Stimulated activated CD8-positive, alpha-beta memory T cell treated with anti-CD3 and anti-CD28 coated beads, Interleukin-2, amount 100 ng/mL, for 1 hour (primary cell): ENCODE measurements at regions not wholly inside any gene's neighbourhood (a gene's known extent, or its start where the extent isn't known, plus 50 kb on each side); places are given as distances from the start of the nearest gene placed in this dataset.
A peak's percentile ranks its signal among the peaks of the same experiment; 100 is the strongest.

Experiments
- DNase-seq, 2 donors: peaks; one replicate each; pipeline ENCODE4 v3.0.0-alpha.2; 2020; ENCODE audit warnings: low read depth in 2 of 2

- DNase-seq: no peak
These were observed 192.6 kb upstream of the GGTLC1 start for GRCh38 chr20:24181151-24181550.

GRCh38 chr20:24169256-24169655 lies 180.7 kb upstream of the GGTLC1 start:
- no peak for DNase-seq

GRCh38 chr20:24166412-24166811 lies 177.8 kb upstream of the GGTLC1 start:
- DNase-seq: no peak

GRCh38 chr20:24166123-24166381 lies 177.5 kb upstream of the GGTLC1 start:
- no peak for DNase-seq

- DNase-seq: no peak
These were observed 176.9 kb upstream of the GGTLC1 start for GRCh38 chr20:24165301-24166122.

- peak in 1 of 2 donors; percentile 17 for DNase-seq
These were observed 175.8 kb upstream of the GGTLC1 start for GRCh38 chr20:24164360-24164759.

GRCh38 chr20:24163506-24163905 lies 174.9 kb upstream of the GGTLC1 start:
- DNase-seq: no peak

GRCh38 chr20:24160563-24161281 lies 172.1 kb upstream of the GGTLC1 start:
- no peak for DNase-seq

GRCh38 chr20:24158281-24158680 lies 169.7 kb upstream of the GGTLC1 start:
- DNase-seq: no peak

GRCh38 chr20:24157213-24157612 lies 168.6 kb upstream of the GGTLC1 start:
- DNase-seq: no peak

GRCh38 chr20:24153101-24154040 lies 164.8 kb upstream of the GGTLC1 start:
- DNase-seq: no peak

GRCh38 chr20:24151621-24152294 lies 163.2 kb upstream of the GGTLC1 start:
- no peak for DNase-seq

GRCh38 chr20:24150406-24150805 lies 161.8 kb upstream of the GGTLC1 start:
- DNase-seq: no peak

- no peak for DNase-seq
These were observed 161.3 kb upstream of the GGTLC1 start for GRCh38 chr20:24149881-24150307.

- no peak for DNase-seq
These were observed 160.6 kb upstream of the GGTLC1 start for GRCh38 chr20:24149175-24149574.

- DNase-seq: peak in 1 of 2 donors; percentile 10
These were observed 159.8 kb upstream of the GGTLC1 start for GRCh38 chr20:24148372-24148771.

GRCh38 chr20:24147961-24148360 lies 159.4 kb upstream of the GGTLC1 start:
- no peak for DNase-seq

GRCh38 chr20:24147479-24147878 lies 158.9 kb upstream of the GGTLC1 start:
- DNase-seq: no peak

- DNase-seq: no peak
These were observed 157.7 kb upstream of the GGTLC1 start for GRCh38 chr20:24146231-24146634.

- DNase-seq: no peak
These were observed 155.8 kb upstream of the GGTLC1 start for GRCh38 chr20:24144371-24144770.

GRCh38 chr20:24141111-24141510 lies 152.5 kb upstream of the GGTLC1 start:
- DNase-seq: no peak

GRCh38 chr20:24139846-24140245 lies 151.3 kb upstream of the GGTLC1 start:
- DNase-seq: no peak
